Limb (tissue), 2 donors: ENCODE measurements at regions not wholly inside any gene's neighbourhood (a gene's known extent, or its start where the extent isn't known, plus 50 kb on each side); places are given as distances from the start of the nearest gene placed in this dataset.
A peak's percentile ranks its signal among the peaks of the same experiment; 100 is the strongest.
"Not testable (repeated sequence)": the region's sequence is repeated elsewhere in the genome, so short reads cannot be mapped to it uniquely, and the experiment has no call there.

ENCODE experiments used
- DNase-seq, 2 donors: peaks; one replicate each; pipeline ENCODE4 v3.0.0-alpha.2; 2016; ENCODE audit errors: extremely low spot score in 2 of 2

DNA sequence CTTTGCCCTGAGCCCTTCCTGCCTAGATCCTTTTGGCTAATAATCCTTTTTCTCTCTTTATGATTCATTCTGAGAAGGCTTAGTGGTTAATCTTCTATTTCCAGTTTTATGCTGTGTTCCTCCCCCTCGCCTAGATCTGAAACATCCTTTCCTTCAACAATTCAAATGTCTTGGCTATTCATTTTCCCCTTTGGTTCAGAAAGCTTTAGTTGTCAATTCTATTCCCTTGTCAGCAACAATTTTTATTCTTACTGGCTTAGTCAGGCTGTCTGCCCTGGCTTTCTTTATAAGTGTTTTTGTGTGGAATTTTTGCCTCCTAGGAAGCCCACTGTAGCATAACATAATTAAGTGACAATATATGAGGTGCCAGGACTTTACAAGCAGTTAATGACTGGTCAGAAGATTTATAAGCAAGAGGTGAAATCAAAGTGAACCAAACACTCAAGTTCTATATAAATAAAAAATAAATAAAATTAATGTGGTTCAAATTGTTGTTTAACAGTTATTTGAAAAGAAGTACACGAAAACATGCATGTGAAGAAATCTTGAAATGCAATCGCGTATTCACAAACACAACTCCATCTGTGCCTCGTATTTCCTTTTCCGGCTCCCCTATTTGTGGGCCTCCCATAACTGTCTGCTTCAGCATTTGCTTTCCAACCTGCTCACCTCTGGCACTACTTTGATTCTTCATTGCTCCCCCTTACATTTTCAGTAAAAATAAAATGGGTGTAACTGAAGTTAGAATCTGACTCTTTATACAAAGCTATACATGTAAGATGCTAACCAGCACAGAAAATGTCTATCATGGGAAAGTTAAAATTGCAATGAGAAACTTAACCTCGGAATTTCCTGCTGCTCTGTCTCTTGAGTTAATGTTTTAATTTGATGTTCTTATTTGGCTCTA, 235.4 kb downstream of the SPRY1 start:
- peak in 1 of 2 donors; percentile 37 for DNase-seq

DNA sequence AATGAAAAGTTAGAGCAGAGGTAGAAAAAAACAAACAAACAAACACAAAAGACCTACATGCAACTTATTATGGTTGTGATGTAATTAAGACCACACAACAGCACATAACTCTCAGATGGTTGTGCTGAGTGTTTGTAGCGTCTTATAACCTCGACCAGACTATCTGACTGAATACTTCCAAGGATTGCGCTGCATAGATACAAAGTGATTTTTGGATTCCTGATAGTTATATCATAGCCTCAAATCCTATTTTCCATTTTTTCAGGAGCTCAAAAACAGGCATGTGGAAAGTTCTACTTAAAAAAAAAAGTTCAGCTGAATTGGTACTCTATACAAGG, 236.1 kb downstream of the SPRY1 start:
- DNase-seq = no peak

DNA sequence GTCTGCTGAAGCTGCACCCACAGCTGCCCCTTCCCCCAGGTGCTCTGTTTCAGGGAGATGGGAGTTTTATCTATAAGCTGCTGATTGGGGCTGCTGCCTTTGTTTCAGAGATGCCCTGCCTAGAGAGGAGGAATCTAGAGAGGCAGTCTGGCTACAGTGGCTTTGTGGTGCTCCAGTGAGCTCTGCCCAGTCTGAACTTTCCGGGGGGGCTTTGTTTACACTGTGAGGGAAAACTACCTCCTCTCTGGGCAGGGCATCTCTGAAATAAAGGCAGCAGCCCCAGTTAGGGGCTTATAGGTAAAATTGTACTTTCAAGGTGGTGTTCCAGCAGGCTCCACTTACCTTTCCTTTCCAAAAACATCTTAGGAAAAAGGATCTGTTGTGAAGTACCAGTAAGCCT, 242.2 kb downstream of the SPRY1 start:
- no peak for DNase-seq

DNA sequence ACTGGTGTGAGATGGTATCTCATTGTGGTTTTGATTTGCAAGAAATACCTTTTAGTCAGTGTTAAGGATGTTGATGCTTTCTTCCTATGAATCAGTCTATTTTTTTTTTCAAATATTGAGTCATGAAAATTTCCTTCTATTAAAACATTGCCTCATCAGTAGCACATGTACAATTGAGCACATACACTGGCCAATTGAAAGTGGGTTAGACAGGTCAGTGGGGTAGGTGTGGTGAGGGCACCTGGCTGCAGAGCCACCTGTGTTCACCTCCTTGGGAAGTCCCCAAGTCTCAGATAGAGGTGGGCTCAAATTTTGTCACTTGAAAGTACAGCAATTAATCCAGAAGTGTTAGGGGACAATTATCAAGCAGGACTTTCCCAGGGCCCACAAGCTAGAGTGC, 243.7 kb downstream of the SPRY1 start:
- no peak for DNase-seq

DNA sequence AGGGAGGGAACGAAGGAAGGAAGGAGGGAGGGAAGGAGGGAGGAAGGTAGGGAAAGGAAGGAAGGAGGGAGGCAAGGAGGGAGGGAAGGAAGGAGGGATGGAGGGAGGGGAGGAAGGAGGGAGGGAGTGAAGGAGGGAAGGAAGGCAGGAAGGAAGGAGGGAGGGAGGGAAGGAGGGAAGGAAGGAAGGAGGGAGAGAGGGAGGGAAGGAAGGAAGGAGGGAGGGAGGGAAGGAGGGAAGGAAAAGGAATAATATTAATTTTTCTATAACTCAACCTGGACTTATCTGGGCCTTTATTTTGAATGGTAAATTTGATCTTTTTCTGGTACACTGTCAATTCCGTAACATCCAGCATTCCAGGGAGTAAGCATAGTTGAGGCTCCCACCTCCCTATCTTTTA, 244.2 kb downstream of the SPRY1 start:
- DNase-seq = no peak

DNA sequence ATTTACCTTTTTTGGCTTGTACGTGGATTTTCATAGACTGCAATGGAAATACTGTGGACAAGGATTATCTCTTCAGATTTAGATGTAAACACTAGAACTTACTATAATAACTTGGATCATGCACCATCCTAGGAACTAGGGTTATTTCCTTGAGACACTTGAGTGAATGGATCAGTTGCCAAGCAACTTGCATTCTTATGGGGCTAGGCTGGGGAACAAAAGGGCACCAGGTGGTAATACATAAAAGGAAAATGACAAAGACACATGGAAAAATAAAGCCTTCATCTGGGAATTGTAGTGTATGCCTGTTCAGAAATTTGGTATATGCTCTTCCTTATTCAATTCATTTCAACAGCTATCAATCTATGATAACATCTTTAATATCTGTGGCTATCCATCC, 247.1 kb downstream of the SPRY1 start:
- DNase-seq = no peak

DNA sequence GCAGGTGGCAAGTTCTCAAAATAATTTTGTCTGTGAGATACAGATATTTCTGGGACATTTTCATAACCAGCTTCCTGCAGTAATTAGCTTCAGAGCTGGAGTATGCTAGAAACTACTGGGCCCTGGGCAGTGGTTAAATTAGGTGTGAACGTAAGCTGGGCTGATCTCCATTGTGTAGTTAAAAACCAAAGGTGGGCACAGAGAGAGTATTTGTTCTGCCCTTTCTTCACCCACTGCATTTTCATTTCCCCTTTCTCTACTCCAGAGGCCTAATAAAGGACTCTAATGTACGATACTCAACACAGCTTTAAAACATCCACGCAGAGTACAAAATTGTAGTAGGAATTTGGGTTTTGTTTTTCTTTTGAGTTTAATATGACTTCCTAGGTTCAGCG, 252.7 kb downstream of the SPRY1 start:
- no peak for DNase-seq

DNA sequence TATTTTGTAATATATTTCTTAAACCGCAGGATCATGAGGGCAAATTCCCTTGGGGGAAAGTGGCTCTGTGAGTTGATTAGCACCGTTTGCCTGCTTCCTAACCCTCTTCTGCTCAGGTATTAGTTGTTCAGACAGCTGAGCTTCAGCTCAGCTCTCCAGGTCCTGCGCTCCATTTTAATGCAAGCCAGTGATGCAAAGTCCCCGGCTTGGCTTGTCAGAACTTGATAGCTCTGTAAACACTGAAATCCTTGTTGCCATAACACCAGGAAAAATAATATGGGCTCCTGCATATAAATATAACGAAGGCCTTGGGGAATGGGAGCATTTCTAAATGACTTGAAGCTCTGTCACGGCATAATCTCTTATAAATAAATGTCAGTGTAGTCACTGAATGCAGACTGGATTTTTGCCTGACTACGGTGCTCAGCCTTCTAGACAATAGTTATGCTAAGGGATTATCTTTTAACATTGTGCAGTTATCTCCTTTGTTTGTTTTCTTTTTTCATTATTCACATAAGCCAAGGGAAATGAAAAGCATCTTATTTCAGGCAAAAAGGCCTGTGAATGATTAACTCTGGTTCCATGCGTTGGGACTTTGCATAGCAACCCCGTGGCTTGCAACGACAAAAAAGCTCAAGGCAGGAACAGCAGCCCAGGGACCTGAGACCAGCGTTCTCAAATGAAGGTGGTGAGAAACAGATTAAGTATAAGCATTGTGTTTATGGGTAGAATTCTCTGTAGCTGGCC, 253.2 kb downstream of the SPRY1 start:
- peak; percentile 60 to 92 for DNase-seq

DNA sequence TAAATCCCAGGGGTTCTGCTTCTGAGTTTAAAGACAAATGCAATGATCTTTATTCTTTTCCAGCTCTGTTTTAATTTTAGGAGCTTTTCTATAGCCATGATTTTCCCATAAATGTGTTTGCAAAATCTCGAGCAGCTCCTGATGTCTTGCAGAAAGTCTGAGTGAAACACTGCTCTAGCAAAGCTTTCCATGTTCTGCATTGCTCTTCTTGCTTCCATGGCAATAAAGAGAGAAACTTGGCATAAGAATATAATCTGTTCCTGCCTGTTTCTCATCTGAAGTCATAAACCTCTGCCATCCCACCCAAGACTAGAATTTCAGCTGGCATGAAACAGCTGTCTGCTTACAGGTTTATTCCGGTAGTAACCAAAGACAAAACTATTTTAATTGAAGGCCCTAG, 254.5 kb downstream of the SPRY1 start:
- DNase-seq = peak; percentile 38 to 85

DNA sequence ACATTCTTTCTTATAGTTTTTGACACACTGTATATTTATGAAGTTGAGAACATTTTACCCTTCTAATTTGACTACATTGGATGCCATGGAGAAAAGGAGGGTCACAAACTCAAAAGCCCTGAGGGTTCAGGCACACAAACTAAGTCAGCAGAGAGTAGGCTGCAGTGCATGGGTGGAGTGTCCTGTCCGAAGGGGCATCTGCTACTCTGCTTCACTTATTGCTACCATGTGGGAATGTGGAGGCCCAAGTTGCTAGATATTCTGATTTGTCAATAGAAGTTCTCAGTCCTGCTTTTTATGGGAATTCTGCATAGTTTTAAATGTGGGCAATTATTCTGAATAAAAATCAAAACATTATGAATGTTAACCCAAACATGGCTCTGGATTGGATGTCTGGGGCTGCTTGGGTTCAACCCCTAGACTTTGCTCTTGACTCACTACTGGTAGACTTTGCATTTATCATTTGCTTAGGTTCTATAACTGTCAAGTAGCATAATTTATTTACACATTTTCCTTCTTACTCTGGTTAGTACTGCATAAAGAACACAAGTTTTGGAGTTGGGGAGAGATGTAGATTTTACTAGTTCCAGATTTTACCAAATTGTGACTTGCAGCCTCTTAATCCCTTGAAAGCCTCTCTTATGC, 255.1 kb downstream of the SPRY1 start:
- no peak for DNase-seq

DNA sequence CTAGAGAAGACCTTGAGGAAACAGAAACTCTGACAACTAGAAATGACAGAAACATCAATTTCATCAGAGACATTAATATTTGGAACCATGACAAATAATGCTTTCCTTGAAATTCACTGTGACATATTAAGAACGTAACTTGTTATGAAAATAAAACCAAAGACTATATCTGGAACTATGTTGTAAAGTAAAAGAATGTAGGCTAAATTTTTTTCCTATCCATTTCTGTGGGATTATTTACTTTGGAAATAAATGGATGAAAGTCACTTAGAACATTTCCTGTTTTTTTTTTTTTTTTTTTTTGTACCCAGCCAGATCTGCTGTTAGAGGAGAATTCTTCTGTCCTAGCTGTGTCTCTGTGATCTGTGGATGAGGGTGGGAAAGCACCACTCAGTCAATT, 255.9 kb downstream of the SPRY1 start:
- no peak for DNase-seq

DNA sequence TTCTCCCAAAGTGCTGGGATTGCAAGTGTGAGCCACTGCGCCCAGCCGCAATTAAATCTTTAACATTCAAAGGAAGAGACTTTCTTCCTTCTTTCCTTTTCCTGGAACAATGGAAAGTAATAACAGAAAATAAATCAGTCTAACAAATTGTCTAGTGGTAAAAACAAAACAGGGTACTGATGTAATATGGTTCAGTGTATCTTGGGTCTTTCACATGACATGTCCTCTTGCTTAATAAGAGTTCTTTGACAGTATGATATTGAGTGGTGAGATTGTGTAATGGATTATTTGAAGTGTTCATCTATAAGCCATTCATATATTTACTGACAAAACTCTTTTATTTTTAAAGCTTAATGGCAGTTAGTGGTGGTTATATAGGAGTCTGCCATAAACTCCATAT, 256.6 kb downstream of the SPRY1 start:
- no peak for DNase-seq

DNA sequence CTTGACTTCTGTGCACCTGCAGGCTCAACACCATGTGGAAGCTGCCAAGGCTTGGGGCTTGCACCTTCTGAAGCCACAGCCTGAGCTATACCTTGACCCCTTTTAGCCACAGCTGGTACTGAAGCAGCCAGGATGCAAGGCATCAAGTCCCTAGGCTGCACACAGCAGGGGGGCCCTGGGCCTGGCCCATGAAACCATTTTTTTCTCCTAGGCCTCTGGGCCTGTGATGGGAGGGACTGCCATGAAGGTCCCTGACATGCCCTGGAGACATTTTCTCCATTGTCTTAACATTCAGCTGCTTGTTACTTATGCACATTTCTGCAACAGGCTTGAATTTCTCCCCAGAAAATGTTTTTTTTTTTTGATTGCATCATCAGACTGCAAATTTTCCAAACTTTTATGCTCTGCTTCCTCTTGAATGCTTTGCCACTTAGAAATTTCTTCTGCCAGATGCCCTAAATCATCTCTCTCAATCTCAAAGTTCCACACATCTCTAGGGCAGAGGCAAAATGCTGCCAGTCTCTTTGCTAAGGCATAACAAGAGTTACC, 260.2 kb downstream of the SPRY1 start:
- DNase-seq = not testable (repeated sequence)

DNA sequence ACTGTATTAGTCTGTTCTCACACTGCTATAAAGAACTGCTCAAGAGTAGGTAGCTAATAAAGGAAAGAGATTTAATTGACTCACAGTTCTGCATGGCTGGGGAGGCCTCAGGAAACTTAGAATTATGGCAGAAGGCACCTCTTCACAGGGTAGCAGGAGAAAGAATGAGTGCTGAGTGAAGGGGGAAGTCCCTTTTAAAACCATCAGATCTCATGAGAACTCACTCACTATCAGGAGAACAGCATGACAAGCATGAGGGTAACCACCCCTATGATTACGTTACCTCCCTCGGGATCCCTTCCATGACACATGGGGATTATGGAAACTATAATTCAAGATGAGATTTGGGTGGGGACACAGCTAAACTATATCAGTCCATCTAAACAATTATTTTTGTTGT, 261.0 kb downstream of the SPRY1 start:
- not testable (repeated sequence) for DNase-seq

DNA sequence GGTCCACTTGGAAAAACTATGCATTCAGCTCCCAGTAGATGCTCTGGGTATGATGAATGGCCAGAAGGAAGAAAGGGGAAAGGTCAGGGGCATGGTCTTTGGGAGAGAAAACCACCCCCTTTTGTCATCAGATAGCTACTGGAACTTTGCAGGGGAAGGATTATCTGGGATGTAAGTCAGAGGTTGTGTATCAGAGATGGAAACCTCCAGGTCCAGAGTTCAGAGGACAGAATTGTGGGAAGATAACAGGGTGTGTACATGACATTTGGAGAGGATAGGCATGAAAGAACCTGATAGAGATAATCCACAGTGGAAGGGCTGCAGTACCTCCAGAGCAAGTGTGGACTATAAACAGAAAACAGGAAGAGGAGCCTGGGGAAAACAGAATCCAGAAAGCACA, 262.7 kb downstream of the SPRY1 start:
- DNase-seq = no peak

DNA sequence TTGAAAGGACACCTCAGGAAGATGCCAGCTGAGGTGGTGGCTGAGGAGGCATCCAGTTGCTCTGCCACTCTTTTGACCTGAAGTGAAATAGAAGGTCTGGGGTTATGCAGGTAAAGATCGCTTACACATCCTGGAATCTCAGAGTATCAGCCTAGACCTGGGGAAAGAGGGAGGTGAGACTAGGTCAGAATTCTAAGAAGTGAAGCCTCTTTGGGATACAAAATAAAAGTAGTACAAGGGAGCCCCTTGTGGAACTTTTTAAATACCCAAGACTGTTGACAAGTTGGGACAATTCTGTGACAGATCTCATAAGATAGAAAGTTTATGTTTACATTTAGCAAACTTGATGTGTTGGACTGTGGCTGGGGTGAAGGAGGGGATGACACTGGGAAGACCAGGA, 263.1 kb downstream of the SPRY1 start:
- DNase-seq = no peak

DNA sequence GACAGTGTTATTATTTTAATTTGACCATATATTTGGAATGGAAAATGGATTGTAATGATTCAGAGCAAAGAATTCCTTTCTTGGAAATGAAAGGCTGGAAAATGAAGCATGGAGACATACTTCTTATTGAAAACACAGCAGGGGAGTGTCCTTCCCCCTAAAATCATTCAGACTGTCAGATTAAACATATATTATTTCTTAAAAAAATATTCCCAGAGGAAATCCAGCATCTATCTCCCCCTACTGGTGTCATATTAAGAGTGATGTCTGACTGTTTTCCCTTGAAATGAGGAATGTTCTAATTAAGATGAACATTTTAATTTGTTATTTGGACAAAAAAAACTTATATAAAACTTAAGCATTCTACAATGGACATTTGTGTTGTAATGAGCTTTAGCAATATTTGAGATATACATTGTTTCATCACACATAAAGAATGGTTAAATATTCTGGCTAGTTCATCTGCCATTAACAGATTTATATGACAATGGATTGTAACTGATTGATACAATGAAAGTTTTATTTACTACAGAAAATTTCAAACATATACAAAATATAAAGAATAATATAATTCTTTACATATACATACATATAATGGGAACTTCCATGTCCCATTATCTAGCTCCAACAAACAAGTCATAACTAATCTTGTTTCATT, 264.6 kb downstream of the SPRY1 start:
- DNase-seq = no peak

DNA sequence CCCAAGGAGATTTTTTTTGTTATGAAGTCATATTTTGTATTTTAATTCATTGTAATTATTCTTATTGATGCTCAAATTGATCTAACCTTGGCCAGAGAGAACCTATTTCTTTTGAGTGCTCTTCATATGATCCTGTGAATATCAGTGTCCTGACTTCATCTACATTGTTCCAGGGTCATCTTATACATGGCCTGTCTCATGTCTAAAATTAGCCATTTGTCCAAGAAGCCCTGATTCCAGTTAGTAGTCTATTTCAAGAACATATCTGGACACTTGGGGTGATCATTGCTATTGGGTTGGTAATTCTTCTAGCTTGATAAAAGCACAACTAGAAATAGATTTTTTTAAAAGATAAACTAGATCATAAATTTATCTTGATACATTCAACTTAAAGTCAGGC, 266.2 kb downstream of the SPRY1 start:
- no peak for DNase-seq

DNA sequence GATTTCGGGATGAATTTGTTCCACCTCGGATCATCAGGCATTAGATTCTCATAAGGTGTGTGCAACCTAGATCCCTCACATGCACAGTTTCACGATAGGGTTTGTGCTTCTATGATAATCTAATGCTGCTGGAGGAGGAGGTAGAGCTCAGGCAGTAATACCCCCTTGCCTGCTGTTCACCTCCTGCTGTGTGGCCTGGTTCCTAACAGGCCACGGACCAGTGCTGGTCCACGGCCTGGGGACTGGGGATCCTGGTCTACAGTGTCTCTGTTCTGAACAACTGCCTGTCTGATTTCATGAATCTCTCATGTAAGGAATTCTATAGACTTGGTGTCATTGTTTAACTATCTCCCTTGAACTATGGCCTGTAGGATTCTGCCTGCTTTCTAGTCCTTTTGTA, 269.9 kb downstream of the SPRY1 start:
- no peak for DNase-seq

DNA sequence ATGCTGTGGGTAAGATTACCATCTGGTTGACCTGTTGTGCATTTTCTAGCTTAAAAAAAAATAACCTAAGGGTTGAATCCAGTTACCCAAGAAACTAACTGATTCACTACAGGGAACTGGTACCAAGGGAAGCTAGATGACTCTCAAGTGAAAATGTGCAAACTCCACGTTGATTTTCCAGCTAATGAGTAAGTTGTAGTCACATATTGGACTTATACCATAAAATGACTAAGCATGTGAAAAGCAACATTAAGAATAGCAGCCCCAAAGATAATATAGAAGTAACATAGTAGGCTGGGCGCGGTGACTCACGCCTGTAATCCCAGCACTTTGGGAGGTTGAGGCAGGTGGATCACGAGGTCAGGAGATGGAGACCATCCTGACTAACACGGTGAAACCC, 270.9 kb downstream of the SPRY1 start:
- DNase-seq = no peak

DNA sequence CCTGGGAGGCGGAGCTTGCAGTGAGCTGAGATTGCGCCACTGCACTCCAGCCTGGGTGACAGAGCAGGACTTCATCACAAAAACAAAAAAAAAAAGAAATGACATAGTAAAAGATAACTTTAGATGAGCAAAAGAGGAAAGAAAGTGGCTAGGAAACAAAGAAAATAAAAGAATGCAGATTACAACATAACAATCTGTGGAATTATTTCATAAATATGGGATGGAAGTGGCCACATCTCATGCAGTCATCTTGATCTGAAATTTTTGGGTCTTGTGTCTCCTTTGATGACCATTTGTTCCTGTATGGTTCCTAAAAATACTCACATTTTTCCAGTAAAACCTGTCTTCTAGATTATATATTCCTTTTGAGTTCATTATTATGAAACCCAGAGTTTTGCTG, 271.4 kb downstream of the SPRY1 start:
- no peak for DNase-seq
